Spleen (tissue), 11 donors: ENCODE measurements at regions not wholly inside any gene's neighbourhood (a gene's known extent, or its start where the extent isn't known, plus 50 kb on each side); places are given as distances from the start of the nearest gene placed in this dataset.

Experiments
- DNase-seq: peaks from one replicate; pipeline ENCODE4 v3.0.0-alpha.2; 2020
- H3K27ac ChIP-seq, 8 donors: fragments of 200-600 bp; sonication (generic) in 7 of 8; 1 replicate in 4 of 8; 2 replicates in 4 of 8; pipeline versions ENCODE4 v1.5.0 to v1.8.0; 2016 to 2021; ENCODE audit warnings: inconsistent platforms in 4 of 8, mild to moderate bottlenecking in 4 of 8, moderate library complexity in 1 of 8
- H3K27me3 ChIP-seq, 7 donors: fragments of 200-600 bp; sonication (generic) in 6 of 7; replicated peaks in 1 of 7; 1 replicate in 4 of 7; 2 replicates in 3 of 7; pipeline versions ENCODE4 v1.5.0 to v1.8.0; 2016 to 2021; ENCODE audit warnings: inconsistent platforms in 3 of 7, mild to moderate bottlenecking in 1 of 7
- H3K36me3 ChIP-seq, 6 donors: fragments of 200-600 bp; sonication (generic) in 5 of 6; 1 replicate in 4 of 6; 2 replicates in 2 of 6; pipeline versions ENCODE4 v1.5.0 to v1.8.0; 2016 to 2021; ENCODE audit warnings: inconsistent platforms in 2 of 6
- H3K4me1 ChIP-seq, 6 donors: fragments of 200-600 bp; sonication (generic) in 5 of 6; 1 replicate in 3 of 6; 2 replicates in 3 of 6; pipeline versions ENCODE4 v1.5.0 to v1.8.0; 2016 to 2021; ENCODE audit warnings: inconsistent platforms in 3 of 6
- H3K4me3 ChIP-seq, 8 donors: fragments of 200-600 bp; sonication (generic) in 7 of 8; 1 replicate in 4 of 8; 2 replicates in 4 of 8; pipeline versions ENCODE4 v1.5.0 to v1.8.0; 2016 to 2021; ENCODE audit warnings: inconsistent platforms in 4 of 8, mild to moderate bottlenecking in 4 of 8, moderate library complexity in 2 of 8
- H3K9me3 ChIP-seq, 8 donors: fragments of 200-600 bp; sonication (generic) in 7 of 8; 1 replicate in 4 of 8; 2 replicates in 4 of 8; pipeline versions ENCODE4 v1.5.0 to v1.8.0; 2016 to 2021; ENCODE audit warnings: inconsistent platforms in 4 of 8
- CTCF ChIP-seq, 11 experiments: fragments of 200-600 bp in 7 of 11; fragments of 450-650 bp in 4 of 11; sonication (generic) in 4 of 11; IDR thresholded peaks in 8 of 11; conservative IDR thresholded peaks in 3 of 11; 1 replicate in 7 of 11; 2 replicates in 4 of 11; pipeline versions ENCODE4 v1.4.0 to v1.8.0; 2016 to 2021; ENCODE audit warnings: antibody characterized with exemption in 11 of 11, inconsistent platforms in 4 of 11, mild to moderate bottlenecking in 1 of 11
- POLR2A ChIP-seq, 3 donors: fragments of 450-650 bp; IDR thresholded peaks; one replicate each; pipeline ENCODE4 v1.5.1; 2017; ENCODE audit warnings: antibody characterized with exemption in 3 of 3, mild to moderate bottlenecking in 1 of 3
- POLR2AphosphoS5 ChIP-seq, 3 donors: sonication (generic); formaldehyde crosslinking; IDR thresholded peaks; one replicate each; pipeline ENCODE4 v1.5.1; 2017; ENCODE audit warnings: antibody characterized with exemption in 3 of 3
- WGBS, 5 donors: extraction: QIAGEN DNeasy Blood & Tissue Kit in 3 of 5; methylation state at CpG; one replicate each; pipeline versions ENCODE4 v1.1.5 to v1.1.7; 2013 to 2018; 5-methylcytosine and 5-hydroxymethylcytosine counted together
- intact Hi-C: fragments of 100-400 bp; cut with DNase I; formaldehyde crosslinking; loops from one replicate; pipeline ENCODE4 v1.15.0; 2023; ENCODE audit warnings: low total_unique reads
- donor health status: healthy with polysubstance abuse.
- donor health status: DM: no; HTN: no; CAD: no; lungs with moderate emphysema.
- donor health status: DM: no; HTN: no; CAD: no.
- donor health status: Bipolar disorder and iron deficiency.
- donor health status: healthy.
- donor health status: DM: no; HTN: no; CAD: no.
- donor health status: DM: yes; HTN: yes; CAD: no.

GRCh38 chr12:63400318-63400717 lies 249.3 kb upstream of the AVPR1A start:
- WGBS, 5 donors = 78 to 94% (median 90%) methylated on average over 1 to 2 of the region's 2 CpGs
- no peak overlapping the region for H3K27ac ChIP-seq
- no peak overlapping the region for H3K4me3 ChIP-seq
- no peaks in the 10 kb centered on the region for H3K36me3 ChIP-seq
- no peaks in the 10 kb centered on the region for H3K27me3 ChIP-seq
- no peak for TF ChIP-seq POLR2A (IDR thresholded peaks at IDR 0.05)
- no peak for TF ChIP-seq CTCF (IDR thresholded peaks at IDR 0.05 in 8 of 11, conservative IDR thresholded peaks at IDR 0.05 in 3 of 11)
- no peak for TF ChIP-seq POLR2AphosphoS5 (IDR thresholded peaks at IDR 0.05)
- intact Hi-C loops = no loop called here
- peaks cover 0 to 4% (median 0%) of the 10 kb centered on the region in 8 donors for H3K9me3 ChIP-seq
- H3K4me1 ChIP-seq = no peaks in the 10 kb centered on the region
- DNase-seq = no peak

GRCh38 chr12:63397807-63398206 lies 246.8 kb upstream of the AVPR1A start:
- H3K27ac ChIP-seq = no peak overlapping the region
- DNase-seq = no peak
- TF ChIP-seq POLR2A (IDR thresholded peaks at IDR 0.05) = no peak
- TF ChIP-seq POLR2AphosphoS5 (IDR thresholded peaks at IDR 0.05) = no peak
- TF ChIP-seq CTCF (IDR thresholded peaks at IDR 0.05 in 8 of 11, conservative IDR thresholded peaks at IDR 0.05 in 3 of 11) = no peak
- H3K27me3 ChIP-seq = no peaks in the 10 kb centered on the region
- intact Hi-C loops = no loop called here
- no peaks in the 10 kb centered on the region for H3K36me3 ChIP-seq
- peaks cover 0 to 4% (median 0%) of the 10 kb centered on the region in 8 donors for H3K9me3 ChIP-seq
- H3K4me1 ChIP-seq = no peaks in the 10 kb centered on the region
- WGBS, 5 donors = 85 to 98% (median 92%) methylated on average over 4 of the region's 4 CpGs
- no peak overlapping the region for H3K4me3 ChIP-seq

DNA sequence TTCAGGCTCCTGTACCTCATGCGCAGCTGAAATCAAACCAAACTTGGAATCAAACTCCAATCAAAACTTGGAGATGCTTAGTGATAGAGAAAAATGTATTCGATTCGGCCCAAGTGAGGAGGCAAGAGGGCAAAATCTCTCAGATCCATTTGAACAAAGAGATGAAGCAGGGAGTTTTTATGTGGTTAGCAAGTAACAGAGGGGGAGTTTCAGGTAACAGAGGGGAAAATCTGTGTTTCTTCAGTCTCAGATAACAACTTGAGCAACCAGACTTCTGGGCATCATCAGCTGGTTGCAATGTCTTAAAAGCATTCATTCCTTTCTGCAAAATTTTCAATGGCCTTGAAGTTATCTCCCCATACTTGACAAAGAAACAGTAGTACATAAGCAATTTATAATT lies 245.1 kb upstream of the AVPR1A start:
- intact Hi-C loops = no loop called here
- no peaks in the 10 kb centered on the region for H3K4me1 ChIP-seq
- no peak overlapping the region for H3K4me3 ChIP-seq
- no peaks in the 10 kb centered on the region for H3K27me3 ChIP-seq
- 84 to 94% (median 90%) methylated on average over 3 of the region's 3 CpGs for WGBS, 5 donors
- no peak for TF ChIP-seq CTCF (IDR thresholded peaks at IDR 0.05 in 8 of 11, conservative IDR thresholded peaks at IDR 0.05 in 3 of 11)
- no peak for TF ChIP-seq POLR2AphosphoS5 (IDR thresholded peaks at IDR 0.05)
- TF ChIP-seq POLR2A (IDR thresholded peaks at IDR 0.05) = no peak
- H3K27ac ChIP-seq = no peak overlapping the region
- DNase-seq = no peak
- no peaks in the 10 kb centered on the region for H3K36me3 ChIP-seq
- H3K9me3 ChIP-seq = peaks cover 0 to 4% (median 0%) of the 10 kb centered on the region in 8 donors

DNA sequence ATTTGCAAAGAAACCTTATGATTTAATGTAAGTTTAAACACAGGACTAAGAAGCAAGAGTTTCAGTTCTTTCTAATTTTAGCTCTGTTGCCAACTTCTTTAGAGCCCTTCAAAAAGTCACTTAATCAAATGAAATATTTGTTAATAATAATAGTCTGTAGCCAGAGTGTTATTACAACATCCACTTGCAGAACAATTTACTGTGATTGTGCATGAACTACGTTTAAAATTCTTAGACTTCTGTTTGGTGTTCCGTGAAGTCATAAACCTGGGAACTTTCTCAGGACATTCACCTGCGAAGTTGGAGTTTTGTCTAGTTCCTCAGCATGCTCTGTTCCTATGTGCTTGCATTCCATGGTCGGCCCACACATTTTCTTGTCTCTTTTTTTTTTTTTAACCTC lies 244.0 kb upstream of the AVPR1A start:
- no peaks in the 10 kb centered on the region for H3K4me1 ChIP-seq
- H3K9me3 ChIP-seq = peaks cover 0 to 4% (median 0%) of the 10 kb centered on the region in 8 donors
- intact Hi-C loops = no loop called here
- no peaks in the 10 kb centered on the region for H3K27me3 ChIP-seq
- no peak for DNase-seq
- no peak overlapping the region for H3K4me3 ChIP-seq
- WGBS, 5 donors = 62 to 78% (median 73%) methylated on average over 4 of the region's 4 CpGs
- H3K27ac ChIP-seq = no peak overlapping the region
- TF ChIP-seq CTCF (IDR thresholded peaks at IDR 0.05 in 8 of 11, conservative IDR thresholded peaks at IDR 0.05 in 3 of 11) (no peak), POLR2A (IDR thresholded peaks at IDR 0.05) (no peak), POLR2AphosphoS5 (IDR thresholded peaks at IDR 0.05) (no peak)
- H3K36me3 ChIP-seq = no peaks in the 10 kb centered on the region
